Adrenal gland (tissue), 5 donors: ENCODE measurements at regions not wholly inside any gene's neighbourhood (a gene's known extent, or its start where the extent isn't known, plus 50 kb on each side); places are given as distances from the start of the nearest gene placed in this dataset.

Source experiments
- CTCF ChIP-seq, 6 experiments: fragments of 450-650 bp in 4 of 6; fragments of 200-600 bp in 2 of 6; sonication (generic) in 1 of 6; IDR thresholded peaks; 1 replicate in 5 of 6; 2 replicates in 1 of 6; pipeline versions ENCODE4 v1.5.1 to v1.8.0; 2016 to 2021; ENCODE audit warnings: antibody characterized with exemption in 6 of 6, mild to moderate bottlenecking in 2 of 6, moderate library complexity in 1 of 6
- POLR2A ChIP-seq, 2 donors: fragments of 450-650 bp; IDR thresholded peaks; one replicate each; pipeline ENCODE4 v1.6.1; 2017; ENCODE audit warnings: antibody characterized with exemption in 2 of 2, mild to moderate bottlenecking in 2 of 2, moderate library complexity in 1 of 2
- donor health status: DM: no; HTN: no; CAD: no.

GRCh38 chr1:25051504-25051903 is 121.4 kb upstream of the RUNX3 start:
- TF ChIP-seq CTCF (IDR thresholded peaks at IDR 0.05) (no peak), POLR2A (IDR thresholded peaks at IDR 0.05) (no peak)
